HEK293 (cell line): ENCODE measurements at regions not wholly inside any gene's neighbourhood (a gene's known extent, or its start where the extent isn't known, plus 50 kb on each side); places are given as distances from the start of the nearest gene placed in this dataset.
"Not testable (repeated sequence)": the region's sequence is repeated elsewhere in the genome, so short reads cannot be mapped to it uniquely, and the experiment has no call there.

ENCODE experiments used
- CTCF ChIA-PET: fragments of 350-600 bp; formaldehyde crosslinking; extraction: SDS; loops from one replicate; lab custom pipeline; 2021; ENCODE audit warnings: antibody characterized with exemption; lab: Yijun Ruan, JAX
- POLR2A ChIA-PET: fragments of 300-600 bp; formaldehyde crosslinking; extraction: SDS; loops from one replicate; lab custom pipeline; 2020; ENCODE audit warnings: antibody characterized with exemption, inconsistent platforms; lab: Yijun Ruan, JAX
- H3K27ac ChIP-seq: fragments of 200-500 bp; sonication (Bioruptor generic); 2 replicates; pipeline ENCODE4 v1.5.1; 2014; ENCODE audit warnings: low read depth, low read length, control low read depth, inconsistent platforms; ENCODE audit errors: extremely low read depth
- H3K36me3 ChIP-seq, 2 experiments: fragments of 200-500 bp in 1 of 2; sonication (Bioruptor generic) in 1 of 2; 1 replicate in 1 of 2; 2 replicates in 1 of 2; pipeline ENCODE4 v1.5.1; 2014 to 2017; ENCODE audit warnings: inconsistent platforms in 2 of 2, low read length in 2 of 2; ENCODE audit not compliant: control insufficient read depth in 2 of 2, insufficient read depth in 1 of 2
- H3K4me1 ChIP-seq: fragments of 200-500 bp; sonication (Bioruptor generic); 2 replicates; pipeline ENCODE4 v1.5.1; 2014; ENCODE audit warnings: mild to moderate bottlenecking, low read length, inconsistent platforms; ENCODE audit not compliant: control insufficient read depth, insufficient read depth
- H3K4me3 ChIP-seq: 2 replicates; pipeline ENCODE4 v1.5.1; 2011; ENCODE audit warnings: low read depth, mild to moderate bottlenecking, control low read depth, low read length, moderate library complexity
- H3K9me3 ChIP-seq: fragments of 200-500 bp; sonication (Bioruptor generic); 2 replicates; pipeline ENCODE4 v1.5.1; 2014; ENCODE audit warnings: low read depth, low read length, inconsistent platforms; ENCODE audit not compliant: control insufficient read depth, insufficient read depth
- GLIS2 ChIP-seq: fragments of 450-650 bp; formaldehyde crosslinking; IDR thresholded peaks from 2 replicates; pipeline ENCODE4 v1.5.1; 2016; ENCODE audit warnings: missing biosample characterization, missing genetic modification characterization
- KLF10 ChIP-seq: fragments of 450-650 bp; IDR thresholded peaks from 2 replicates; pipeline ENCODE4 v1.5.1; 2018; ENCODE audit warnings: missing biosample characterization, mild to moderate bottlenecking, missing genetic modification characterization
- PRDM1 ChIP-seq: fragments of 450-650 bp; formaldehyde crosslinking; IDR thresholded peaks from 2 replicates; pipeline ENCODE4; 2016; ENCODE audit warnings: missing biosample characterization, missing genetic modification characterization
- REST ChIP-seq: fragments of 450-650 bp; formaldehyde crosslinking; IDR thresholded peaks from 2 replicates; pipeline ENCODE4 v1.5.1; 2016; ENCODE audit warnings: missing biosample characterization, missing genetic modification characterization
- YY2 ChIP-seq: fragments of 450-650 bp; formaldehyde crosslinking; IDR thresholded peaks from 2 replicates; pipeline ENCODE4 v1.5.1; 2016; ENCODE audit warnings: missing biosample characterization, missing genetic modification characterization
- ZBTB11 ChIP-seq: fragments of 450-650 bp; formaldehyde crosslinking; conservative IDR thresholded peaks from 2 replicates; pipeline ENCODE4 v1.5.1; 2016; ENCODE audit warnings: low read depth, missing biosample characterization, missing genetic modification characterization
- ZBTB49 ChIP-seq: fragments of 450-650 bp; formaldehyde crosslinking; IDR thresholded peaks from 2 replicates; pipeline ENCODE4 v1.5.1; 2016; ENCODE audit warnings: missing biosample characterization, missing genetic modification characterization, low read depth
- ZNF146 ChIP-seq: fragments of 450-650 bp; formaldehyde crosslinking; IDR thresholded peaks from 2 replicates; pipeline ENCODE4 v1.5.1; 2016; ENCODE audit warnings: missing biosample characterization, missing genetic modification characterization
- ZNF23 ChIP-seq: fragments of 450-650 bp; formaldehyde crosslinking; IDR thresholded peaks from 2 replicates; pipeline ENCODE4 v1.5.1; 2016; ENCODE audit warnings: missing biosample characterization, missing genetic modification characterization, borderline replicate concordance
- ZNF26 ChIP-seq: fragments of 450-650 bp; formaldehyde crosslinking; IDR thresholded peaks from 2 replicates; pipeline ENCODE4 v1.5.1; 2016; ENCODE audit warnings: missing biosample characterization, missing genetic modification characterization
- ZNF302 ChIP-seq: fragments of 450-650 bp; formaldehyde crosslinking; IDR thresholded peaks from 2 replicates; pipeline ENCODE4 v1.5.1; 2016; ENCODE audit warnings: missing biosample characterization, missing genetic modification characterization, low read depth
- ZNF585B ChIP-seq: fragments of 450-650 bp; formaldehyde crosslinking; IDR thresholded peaks from 2 replicates; pipeline ENCODE4 v1.5.1; 2016; ENCODE audit warnings: missing biosample characterization, missing genetic modification characterization
- ZNF692 ChIP-seq: fragments of 450-650 bp; formaldehyde crosslinking; IDR thresholded peaks from 2 replicates; pipeline ENCODE4 v1.5.1; 2016; ENCODE audit warnings: missing biosample characterization, missing genetic modification characterization
- ZSCAN16 ChIP-seq: fragments of 450-650 bp; formaldehyde crosslinking; IDR thresholded peaks from 2 replicates; pipeline ENCODE4 v1.5.1; 2016; ENCODE audit warnings: missing biosample characterization, missing genetic modification characterization

GRCh38 chr14:41521891-41522290 lies 84.8 kb upstream of the LRFN5 start (continued):
- TF ChIP-seq ZSCAN16 (tag by site-specific recombination) (no peak), ZNF23 (tag by site-specific recombination) (no peak), YY2 (tag by site-specific recombination) (no peak), ZBTB49 (no peak), ZNF26 (no peak), PRDM1 (tag by site-specific recombination) (no peak), REST (no peak), KLF10 (tag by site-specific recombination) (no peak), ZNF692 (tag by site-specific recombination) (no peak), GLIS2 (tag by site-specific recombination) (no peak), ZBTB11 (tag by site-specific recombination) (no peak), ZNF585B (tag by site-specific recombination) (no peak), ZNF302 (tag by site-specific recombination) (no peak), ZNF146 (tag by site-specific recombination) (no peak)
- TF ChIP-seq, all 188 proteins: peak for 0

- H3K27ac ChIP-seq, H3K36me3 ChIP-seq, CTCF ChIA-PET, H3K4me3 ChIP-seq, H3K9me3 ChIP-seq, H3K4me1 ChIP-seq, POLR2A ChIA-PET: not testable (repeated sequence)
Observed at GRCh38 chr14:41518030-41518429, 88.6 kb upstream of the LRFN5 start.
